ENCODE measurements at regions not wholly inside any gene's neighbourhood (a gene's known extent, or its start where the extent isn't known, plus 50 kb on each side); places are given as distances from the start of the nearest gene placed in this dataset.

DNA sequence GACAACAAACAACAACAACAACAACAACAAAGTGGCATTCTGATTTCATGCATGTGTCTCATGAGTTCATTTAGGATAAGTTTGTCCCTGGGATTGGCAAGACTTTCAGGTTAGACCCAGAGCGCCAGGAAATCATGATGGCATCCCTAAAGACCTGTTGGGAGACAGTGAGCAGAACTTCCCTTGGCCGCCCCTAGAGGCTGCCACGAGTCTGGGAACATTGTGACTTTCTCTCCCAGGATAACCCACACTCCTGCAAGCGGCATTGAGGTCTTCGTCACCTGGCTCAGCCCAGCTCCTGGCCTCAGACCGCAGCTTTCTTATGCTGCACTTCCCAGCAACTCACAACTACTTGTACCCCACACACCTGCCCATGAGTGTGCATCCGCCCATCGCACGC, 80.5 kb upstream of the RNF32 start:
- TF ChIP-seq, protein P1, sequence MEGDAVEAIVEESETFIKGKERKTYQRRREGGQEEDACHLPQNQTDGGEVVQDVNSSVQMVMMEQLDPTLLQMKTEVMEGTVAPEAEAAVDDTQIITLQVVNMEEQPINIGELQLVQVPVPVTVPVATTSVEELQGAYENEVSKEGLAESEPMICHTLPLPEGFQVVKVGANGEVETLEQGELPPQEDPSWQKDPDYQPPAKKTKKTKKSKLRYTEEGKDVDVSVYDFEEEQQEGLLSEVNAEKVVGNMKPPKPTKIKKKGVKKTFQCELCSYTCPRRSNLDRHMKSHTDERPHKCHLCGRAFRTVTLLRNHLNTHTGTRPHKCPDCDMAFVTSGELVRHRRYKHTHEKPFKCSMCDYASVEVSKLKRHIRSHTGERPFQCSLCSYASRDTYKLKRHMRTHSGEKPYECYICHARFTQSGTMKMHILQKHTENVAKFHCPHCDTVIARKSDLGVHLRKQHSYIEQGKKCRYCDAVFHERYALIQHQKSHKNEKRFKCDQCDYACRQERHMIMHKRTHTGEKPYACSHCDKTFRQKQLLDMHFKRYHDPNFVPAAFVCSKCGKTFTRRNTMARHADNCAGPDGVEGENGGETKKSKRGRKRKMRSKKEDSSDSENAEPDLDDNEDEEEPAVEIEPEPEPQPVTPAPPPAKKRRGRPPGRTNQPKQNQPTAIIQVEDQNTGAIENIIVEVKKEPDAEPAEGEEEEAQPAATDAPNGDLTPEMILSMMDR (IDR thresholded peaks at IDR 0.05), result peak; percentile 20; the same call in 1 of the 2 replicates

DNA sequence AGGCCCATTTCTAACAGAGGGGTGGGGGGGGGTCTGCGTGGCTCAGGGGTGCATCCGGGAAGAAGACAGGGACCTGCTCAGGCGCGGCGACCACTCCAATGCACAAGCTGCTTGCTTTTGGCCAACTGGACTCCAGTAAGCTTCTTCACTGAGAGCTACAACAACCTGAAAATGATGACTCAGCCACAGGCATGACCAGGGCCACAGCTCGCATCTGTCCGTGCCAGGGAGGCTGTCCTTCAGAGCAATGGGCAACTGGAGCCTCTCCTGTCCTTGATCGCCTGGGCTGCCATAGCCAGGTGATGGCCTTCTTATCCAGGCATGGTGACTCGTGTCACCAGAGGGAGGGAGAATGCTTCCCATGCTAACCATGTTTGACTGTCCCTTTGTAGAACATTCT, 81.6 kb upstream of the RNF32 start:
- TF ChIP-seq, protein P1 (IDR thresholded peaks at IDR 0.05), result no peak

DNA sequence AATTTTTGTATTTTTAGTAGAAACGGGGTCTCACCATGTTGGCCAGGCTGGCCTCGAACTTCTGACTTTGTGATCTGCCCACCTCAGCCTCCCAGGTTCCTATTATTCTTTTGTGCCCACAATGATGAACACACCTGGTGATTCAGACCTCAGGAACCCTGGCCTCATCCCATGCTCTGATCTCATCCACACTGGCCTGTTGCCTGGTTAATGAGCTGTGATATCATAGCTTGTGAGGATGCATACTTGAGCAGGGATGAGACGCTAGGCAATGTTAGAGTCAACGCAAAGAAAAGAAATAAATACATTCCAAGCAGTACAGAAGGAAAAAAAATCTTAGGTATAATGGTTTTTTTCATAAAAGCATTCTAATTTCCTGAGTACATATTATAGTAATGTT, 82.4 kb upstream of the RNF32 start:
- TF ChIP-seq, protein P1 (IDR thresholded peaks at IDR 0.05), result no peak

DNA sequence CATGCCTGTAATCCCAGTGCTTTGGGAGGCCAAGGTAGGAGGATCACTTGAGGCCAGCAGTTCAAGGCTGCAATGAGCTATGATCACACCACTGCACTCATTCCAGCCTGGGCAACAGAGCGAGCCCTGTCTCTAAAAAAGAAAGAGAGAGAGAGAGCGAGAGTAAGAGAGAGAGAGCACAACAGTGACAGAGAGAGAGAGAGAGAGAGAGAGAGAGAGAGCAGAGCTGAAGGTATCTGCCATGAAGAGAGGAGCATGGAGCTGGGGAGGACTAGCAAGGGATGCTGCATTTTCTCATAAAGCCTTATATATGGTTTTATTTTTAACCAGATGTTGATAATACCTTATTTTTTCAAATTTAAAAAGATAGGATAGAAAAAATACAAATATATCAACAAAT, 84.5 kb upstream of the RNF32 start:
- TF ChIP-seq, protein P1 (IDR thresholded peaks at IDR 0.05), result no peak

DNA sequence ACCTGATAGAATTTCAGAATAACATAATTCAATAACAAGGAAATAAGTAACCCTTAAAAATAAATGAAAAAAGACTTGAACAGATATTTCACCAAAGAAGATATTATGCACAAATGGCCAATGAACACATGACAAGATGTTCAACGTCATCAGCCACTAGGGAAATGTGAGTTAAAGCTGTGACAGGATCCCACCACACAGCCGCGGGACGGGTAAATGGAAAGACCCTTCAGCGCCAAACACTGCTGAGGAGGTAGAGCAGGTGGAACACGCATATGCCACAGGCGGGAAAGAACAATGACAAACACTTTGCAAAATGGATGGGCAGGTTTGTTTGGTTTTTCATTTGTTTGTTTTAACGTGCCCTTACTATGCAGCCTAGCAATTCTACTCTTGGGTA, 86.1 kb upstream of the RNF32 start:
- TF ChIP-seq, protein P1 (IDR thresholded peaks at IDR 0.05), result no peak

DNA sequence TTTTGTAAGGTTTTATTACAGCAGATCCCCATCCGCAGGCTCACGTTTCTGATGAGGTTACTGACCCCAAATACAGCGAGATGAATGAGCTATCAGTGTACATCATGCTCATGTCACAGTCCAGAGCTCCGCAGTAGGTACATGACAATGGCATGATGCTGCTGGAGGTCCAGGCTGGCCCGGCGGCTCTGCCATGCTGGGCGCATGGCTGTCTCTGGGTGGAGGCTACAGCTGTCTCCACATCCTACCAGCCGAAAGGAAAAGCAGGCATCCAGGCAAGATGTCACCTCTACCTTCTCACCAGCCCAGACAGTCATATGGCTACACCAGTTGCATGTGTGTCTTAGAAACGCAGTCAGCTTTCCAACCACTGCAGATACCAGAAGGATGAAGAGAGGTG, 90.9 kb upstream of the RNF32 start:
- TF ChIP-seq, protein P1 (IDR thresholded peaks at IDR 0.05), result no peak

DNA sequence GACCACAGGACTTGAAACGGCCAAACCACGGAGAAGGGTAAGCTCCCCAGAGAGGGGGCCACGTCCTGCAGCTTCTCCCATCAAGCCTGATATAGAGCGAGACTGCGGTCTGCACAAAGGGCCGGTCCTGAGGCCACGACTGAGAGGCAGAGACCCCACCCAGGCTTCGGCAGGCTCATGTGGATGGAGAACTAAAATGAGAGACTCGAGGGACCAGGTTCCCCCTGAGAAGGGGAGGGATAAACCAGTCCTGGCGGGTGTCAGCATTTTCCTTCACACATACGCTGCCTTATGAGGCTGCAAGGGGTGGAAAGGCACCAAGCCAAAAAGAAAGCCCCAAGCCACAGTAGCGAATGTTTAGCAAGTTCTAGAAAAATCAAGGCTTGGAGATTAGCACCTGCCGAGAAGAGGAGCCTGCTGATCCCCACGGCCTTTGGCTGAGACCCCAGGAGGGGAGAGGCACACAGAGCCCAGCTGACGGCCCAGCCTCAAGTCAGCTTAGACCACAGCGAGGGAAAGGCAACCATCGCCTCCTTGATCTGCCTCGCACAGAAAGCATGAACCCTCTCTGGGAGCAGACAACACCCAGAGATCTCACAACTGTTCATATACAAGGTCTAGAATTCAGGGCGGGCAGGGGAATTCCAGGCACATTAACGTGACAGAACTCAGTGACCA, 92.6 kb upstream of the RNF32 start:
- TF ChIP-seq, protein P1 (IDR thresholded peaks at IDR 0.05), result no peak

DNA sequence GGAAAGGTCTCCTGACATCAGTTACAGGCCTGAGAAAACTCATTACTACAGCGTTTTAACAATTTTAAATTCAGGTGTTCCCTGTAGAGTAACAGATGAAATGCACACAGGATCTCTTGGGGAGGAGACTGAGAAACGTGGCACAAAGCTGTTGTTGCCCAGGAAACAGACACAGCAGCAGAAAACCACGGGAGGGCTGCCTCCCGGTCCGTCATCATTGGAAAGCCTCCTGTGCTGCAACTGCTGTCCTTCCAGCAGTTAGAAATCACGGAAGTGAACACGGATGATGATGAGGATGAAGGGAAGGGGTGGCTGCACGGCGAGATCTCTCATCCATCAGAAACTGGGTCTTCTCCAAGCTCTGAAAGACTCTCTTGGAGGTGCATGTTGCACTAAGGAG, 94.6 kb upstream of the RNF32 start:
- TF ChIP-seq, protein P1 (IDR thresholded peaks at IDR 0.05), result no peak
